ENCODE measurements at regions not wholly inside any gene's neighbourhood (a gene's known extent, or its start where the extent isn't known, plus 50 kb on each side); places are given as distances from the start of the nearest gene placed in this dataset.
"Not testable (repeated sequence)": the region's sequence is repeated elsewhere in the genome, so short reads cannot be mapped to it uniquely, and the experiment has no call there.

DNA sequence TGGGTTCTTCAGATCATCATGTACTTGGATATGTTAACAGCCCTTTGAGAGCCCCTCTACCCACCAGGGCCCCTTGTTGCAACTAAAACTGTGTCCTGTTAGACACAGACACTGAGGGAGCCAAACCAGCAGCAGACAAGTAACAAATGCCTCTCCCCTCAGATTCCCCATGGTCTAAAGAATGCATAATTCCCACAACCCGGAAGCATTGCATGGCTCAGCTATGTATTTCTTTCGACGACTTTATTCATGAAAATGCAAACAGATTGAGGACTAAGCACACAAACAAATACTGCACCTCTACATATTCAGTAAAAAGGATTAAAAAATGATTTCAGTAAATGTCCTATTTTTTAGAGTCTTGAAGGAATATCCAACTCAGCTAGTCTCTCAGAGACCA lies 70.1 kb upstream of the HECW1 start:
- DNase-seq (ENCODE audit: low spot score) (no peak), FAIRE-seq (no peak)

DNA sequence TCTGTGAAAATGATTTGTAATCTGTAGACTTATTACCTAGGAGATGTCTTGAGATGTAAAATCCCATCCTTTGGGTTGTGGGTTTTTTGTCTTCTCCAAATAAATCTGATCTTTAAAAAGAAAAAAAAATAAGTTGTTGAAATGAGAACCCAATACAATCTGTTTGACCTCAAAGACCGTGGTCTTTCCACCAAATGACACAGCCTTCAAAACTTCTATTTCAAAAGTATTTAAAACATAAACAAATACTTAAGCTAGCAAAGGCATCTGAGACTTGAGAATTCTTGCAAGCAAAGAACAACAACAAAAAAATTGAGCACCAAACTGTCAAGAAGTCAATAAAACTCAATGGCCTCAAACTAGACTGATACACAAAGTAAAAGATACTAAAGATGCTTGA lies 67.9 kb upstream of the HECW1 start:
- DNase-seq (ENCODE audit: low spot score) (no peak), FAIRE-seq (no peak)

GRCh38 chr7:43054052-43054722 lies 58.3 kb upstream of the HECW1 start:
- DNase-seq (ENCODE audit: low spot score) (no peak), FAIRE-seq (no peak)

- DNase-seq (ENCODE audit: low spot score) (no peak), FAIRE-seq (no peak)
These were observed 55.3 kb upstream of the HECW1 start for GRCh38 chr7:43057141-43057540.

- DNase-seq (ENCODE audit: low spot score) (no peak), FAIRE-seq (no peak)
These were observed 54.0 kb upstream of the HECW1 start for GRCh38 chr7:43058271-43059066.

DNA sequence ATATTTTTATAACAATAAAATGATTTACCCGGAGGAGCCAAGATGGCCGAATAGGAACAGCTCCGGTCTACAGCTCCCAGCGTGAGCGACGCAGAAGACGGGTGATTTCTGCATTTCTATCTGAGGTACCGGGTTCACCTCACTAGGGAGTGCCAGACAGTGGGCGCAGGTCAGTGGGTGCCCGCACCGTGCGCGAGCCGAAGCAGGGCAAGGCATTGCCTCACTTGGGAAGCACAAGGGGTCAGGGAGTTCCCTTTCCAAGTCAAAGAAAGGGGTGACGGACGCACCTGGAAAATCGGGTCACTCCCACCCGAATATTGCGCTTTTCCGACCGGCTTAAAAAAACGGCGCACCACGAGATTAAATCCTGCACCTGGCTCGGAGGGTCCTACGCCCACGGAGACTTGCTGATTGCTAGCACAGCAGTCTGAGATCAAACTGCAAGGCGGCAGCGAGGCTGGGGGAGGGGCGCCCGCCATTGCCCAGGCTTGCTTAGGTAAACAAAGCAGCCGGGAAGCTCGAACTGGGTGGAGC lies 53.3 kb upstream of the HECW1 start:
- FAIRE-seq; DNase-seq (ENCODE audit: low spot score): not testable (repeated sequence)
